ENCODE measurements at regions not wholly inside any gene's neighbourhood (a gene's known extent, or its start where the extent isn't known, plus 50 kb on each side); places are given as distances from the start of the nearest gene placed in this dataset.

GRCh38 chr4:116923389-116923788 lies 162.0 kb downstream of the TRAM1L1 start:
- Histone ChIP-seq H3K27me3 (ENCODE audit: control insufficient read depth in 2 of 2, insufficient read depth in 2 of 2, low read length in 2 of 2) (peaks cover 12 to 17% of the 10 kb centered on the region in 2 donors), H2AFZ (ENCODE audit: insufficient read depth, low read depth, low read length, poor library complexity, severe bottlenecking) (no peak overlapping the region), H3K27ac (ENCODE audit: low read depth in 1 of 2, low read length in 2 of 2) (no peak overlapping the region), H4K20me1 (ENCODE audit: insufficient read depth, low read length) (no peaks in the 10 kb centered on the region), H3K36me3 (replicated peaks in 1 of 2; ENCODE audit: control insufficient read depth in 1 of 2, insufficient read depth in 2 of 2, low read length in 2 of 2) (no peaks in the 10 kb centered on the region), H3K79me2 (ENCODE audit: insufficient read depth, low read length) (no peaks in the 10 kb centered on the region), H3K9ac (ENCODE audit: insufficient read depth, low read length, poor library complexity, severe bottlenecking) (no peak overlapping the region), H3K4me3 (replicated peaks in 1 of 3; ENCODE audit: low read depth in 2 of 3, low read length in 3 of 3) (no peak overlapping the region), H3K9me3 (replicated peaks in 1 of 2; ENCODE audit: control insufficient read depth in 1 of 2, insufficient read depth in 1 of 2, low read length in 2 of 2) (peaks cover 0 to 3% of the 10 kb centered on the region in 2 donors), H3K4me2 (replicated peaks; ENCODE audit: extremely low read depth, low read length, poor library complexity, severe bottlenecking) (no peak overlapping the region), H3K4me1 (ENCODE audit: control insufficient read depth in 1 of 2, insufficient read depth in 2 of 2, low read length in 2 of 2) (no peaks in the 10 kb centered on the region)
- H3K27me3 Mint-ChIP-seq (ENCODE audit: low read depth in 3 of 3): peaks cover 6 to 21% (median 7%) of the 10 kb centered on the region in 3 donors
- no peaks in the 10 kb centered on the region for H3K36me3 Mint-ChIP-seq
- TF ChIP-seq CTCF (IDR thresholded peaks at IDR 0.05): no peak
- H3K27ac Mint-ChIP-seq: no peak overlapping the region
- no peak for DNase-seq
- no CpG with 5 or more reads among the region's 4 CpGs for WGBS (ENCODE audit: insufficient coverage)
- peaks cover 0 to 12% (median 5%) of the 10 kb centered on the region in 7 donors for H3K9me3 Mint-ChIP-seq
- intact Hi-C loops (cut with micrococcal nuclease): no loop called here
- H3K4me3 Mint-ChIP-seq: no peak overlapping the region
- no peaks in the 10 kb centered on the region for H3K4me1 Mint-ChIP-seq

- peaks cover 0 to 2% (median 0%) of the 10 kb centered on the region in 7 donors for H3K9me3 Mint-ChIP-seq
- Histone ChIP-seq H3K4me1 (ENCODE audit: control insufficient read depth in 1 of 2, insufficient read depth in 2 of 2, low read length in 2 of 2) (no peaks in the 10 kb centered on the region), H3K79me2 (ENCODE audit: insufficient read depth, low read length) (no peaks in the 10 kb centered on the region), H3K4me3 (replicated peaks in 1 of 3; ENCODE audit: low read depth in 2 of 3, low read length in 3 of 3) (no peak overlapping the region), H4K20me1 (ENCODE audit: insufficient read depth, low read length) (no peaks in the 10 kb centered on the region), H3K36me3 (replicated peaks in 1 of 2; ENCODE audit: control insufficient read depth in 1 of 2, insufficient read depth in 2 of 2, low read length in 2 of 2) (no peaks in the 10 kb centered on the region), H3K9ac (ENCODE audit: insufficient read depth, low read length, poor library complexity, severe bottlenecking) (no peak overlapping the region), H3K4me2 (replicated peaks; ENCODE audit: extremely low read depth, low read length, poor library complexity, severe bottlenecking) (no peak overlapping the region), H2AFZ (ENCODE audit: insufficient read depth, low read depth, low read length, poor library complexity, severe bottlenecking) (no peak overlapping the region), H3K27me3 (ENCODE audit: control insufficient read depth in 2 of 2, insufficient read depth in 2 of 2, low read length in 2 of 2) (no peaks in the 10 kb centered on the region), H3K9me3 (replicated peaks in 1 of 2; ENCODE audit: control insufficient read depth in 1 of 2, insufficient read depth in 1 of 2, low read length in 2 of 2) (no peaks in the 10 kb centered on the region), H3K27ac (ENCODE audit: low read depth in 1 of 2, low read length in 2 of 2) (no peak overlapping the region)
- no peaks in the 10 kb centered on the region for H3K27me3 Mint-ChIP-seq (ENCODE audit: low read depth in 3 of 3)
- intact Hi-C loops (cut with micrococcal nuclease): no loop called here
- H3K4me1 Mint-ChIP-seq: no peaks in the 10 kb centered on the region
- DNase-seq: no peak
- no peaks in the 10 kb centered on the region for H3K36me3 Mint-ChIP-seq
- WGBS (ENCODE audit: insufficient coverage): 71% methylated on average over 1 of the region's 1 CpG
- H3K27ac Mint-ChIP-seq: no peak overlapping the region
- no peak overlapping the region for H3K4me3 Mint-ChIP-seq
- TF ChIP-seq CTCF (IDR thresholded peaks at IDR 0.05): no peak
Observed at GRCh38 chr4:116913451-116913850, 171.9 kb downstream of the TRAM1L1 start.

All from CD14-positive monocyte (primary cell).